ENCODE measurements at regions not wholly inside any gene's neighbourhood (a gene's known extent, or its start where the extent isn't known, plus 50 kb on each side); places are given as distances from the start of the nearest gene placed in this dataset.

- TF ChIP-seq POLR2AphosphoS5 (IDR thresholded peaks at IDR 0.05; ENCODE audit: low read depth) = no peak
- TF ChIP-seq STAT1 (IDR thresholded peaks at IDR 0.05; ENCODE audit: unreplicated experiment) = no peak
- TF ChIP-seq, protein P1, sequence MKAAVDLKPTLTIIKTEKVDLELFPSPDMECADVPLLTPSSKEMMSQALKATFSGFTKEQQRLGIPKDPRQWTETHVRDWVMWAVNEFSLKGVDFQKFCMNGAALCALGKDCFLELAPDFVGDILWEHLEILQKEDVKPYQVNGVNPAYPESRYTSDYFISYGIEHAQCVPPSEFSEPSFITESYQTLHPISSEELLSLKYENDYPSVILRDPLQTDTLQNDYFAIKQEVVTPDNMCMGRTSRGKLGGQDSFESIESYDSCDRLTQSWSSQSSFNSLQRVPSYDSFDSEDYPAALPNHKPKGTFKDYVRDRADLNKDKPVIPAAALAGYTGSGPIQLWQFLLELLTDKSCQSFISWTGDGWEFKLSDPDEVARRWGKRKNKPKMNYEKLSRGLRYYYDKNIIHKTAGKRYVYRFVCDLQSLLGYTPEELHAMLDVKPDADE (IDR thresholded peaks at IDR 0.05) = no peak
- TF ChIP-seq ZNF114 (CRISPR knock-in tag; IDR thresholded peaks at IDR 0.05) = no peak
- no peak for TF ChIP-seq EZH2phosphoT487 (IDR thresholded peaks at IDR 0.05; ENCODE audit: unreplicated experiment)
- TF ChIP-seq, protein P2, sequence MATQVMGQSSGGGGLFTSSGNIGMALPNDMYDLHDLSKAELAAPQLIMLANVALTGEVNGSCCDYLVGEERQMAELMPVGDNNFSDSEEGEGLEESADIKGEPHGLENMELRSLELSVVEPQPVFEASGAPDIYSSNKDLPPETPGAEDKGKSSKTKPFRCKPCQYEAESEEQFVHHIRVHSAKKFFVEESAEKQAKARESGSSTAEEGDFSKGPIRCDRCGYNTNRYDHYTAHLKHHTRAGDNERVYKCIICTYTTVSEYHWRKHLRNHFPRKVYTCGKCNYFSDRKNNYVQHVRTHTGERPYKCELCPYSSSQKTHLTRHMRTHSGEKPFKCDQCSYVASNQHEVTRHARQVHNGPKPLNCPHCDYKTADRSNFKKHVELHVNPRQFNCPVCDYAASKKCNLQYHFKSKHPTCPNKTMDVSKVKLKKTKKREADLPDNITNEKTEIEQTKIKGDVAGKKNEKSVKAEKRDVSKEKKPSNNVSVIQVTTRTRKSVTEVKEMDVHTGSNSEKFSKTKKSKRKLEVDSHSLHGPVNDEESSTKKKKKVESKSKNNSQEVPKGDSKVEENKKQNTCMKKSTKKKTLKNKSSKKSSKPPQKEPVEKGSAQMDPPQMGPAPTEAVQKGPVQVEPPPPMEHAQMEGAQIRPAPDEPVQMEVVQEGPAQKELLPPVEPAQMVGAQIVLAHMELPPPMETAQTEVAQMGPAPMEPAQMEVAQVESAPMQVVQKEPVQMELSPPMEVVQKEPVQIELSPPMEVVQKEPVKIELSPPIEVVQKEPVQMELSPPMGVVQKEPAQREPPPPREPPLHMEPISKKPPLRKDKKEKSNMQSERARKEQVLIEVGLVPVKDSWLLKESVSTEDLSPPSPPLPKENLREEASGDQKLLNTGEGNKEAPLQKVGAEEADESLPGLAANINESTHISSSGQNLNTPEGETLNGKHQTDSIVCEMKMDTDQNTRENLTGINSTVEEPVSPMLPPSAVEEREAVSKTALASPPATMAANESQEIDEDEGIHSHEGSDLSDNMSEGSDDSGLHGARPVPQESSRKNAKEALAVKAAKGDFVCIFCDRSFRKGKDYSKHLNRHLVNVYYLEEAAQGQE (IDR thresholded peaks at IDR 0.05; ENCODE audit: unreplicated experiment) = no peak
- TF ChIP-seq ZNF331 (CRISPR knock-in tag; IDR thresholded peaks at IDR 0.05; ENCODE audit: low read depth) = no peak
- TF ChIP-seq CTCF (conservative IDR thresholded peaks at IDR 0.05; ENCODE audit: low read depth in 2 of 2) = no peak
These were observed 84.6 kb upstream of the GRIP1 start (continued) for GRCh38 chr12:66763467-66763866.

DNA sequence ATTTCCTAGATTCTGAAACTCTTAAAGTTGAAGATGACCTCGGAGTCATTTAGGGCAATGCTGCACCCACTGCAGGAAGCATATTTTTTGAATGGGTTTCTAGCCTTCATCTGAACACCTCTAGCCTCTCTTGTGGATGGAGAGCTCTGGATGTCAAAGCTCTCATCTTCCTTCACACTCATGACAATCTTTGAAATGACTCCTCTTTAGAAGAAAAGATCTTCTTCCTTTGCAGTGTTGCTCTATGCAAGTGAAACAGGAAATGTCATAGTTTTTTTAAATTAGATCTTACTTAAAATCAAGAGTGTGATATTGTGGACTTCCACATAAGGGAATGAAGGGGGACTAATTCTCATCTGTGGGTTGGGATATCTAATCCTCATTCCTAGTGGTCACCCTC lies 86.3 kb upstream of the GRIP1 start:
- Histone ChIP-seq H2AFZ (no peak overlapping the region), H3F3A (replicated peaks; ENCODE audit: low read depth) (no peaks in the 10 kb centered on the region), H3K27ac (ENCODE audit: low read depth) (no peak overlapping the region), H3K79me2 (replicated peaks; ENCODE audit: insufficient read depth) (no peaks in the 10 kb centered on the region), H3K36me3 (ENCODE audit: insufficient read depth) (no peaks in the 10 kb centered on the region), H3K27me3 (ENCODE audit: insufficient read depth) (no peaks in the 10 kb centered on the region), H3K4me2 (no peak overlapping the region), H4K20me1 (replicated peaks; ENCODE audit: insufficient read depth) (no peaks in the 10 kb centered on the region), H3K9me2 (ENCODE audit: insufficient read depth) (peaks cover 13% of the 10 kb centered on the region; the same call in 1 of the 2 replicates), H3K4me1 (ENCODE audit: insufficient read depth) (no peaks in the 10 kb centered on the region), H3K4me3 (no peak overlapping the region)
- DNase-seq (ENCODE audit: low spot score) = no peak
- Mint-ChIP-seq H3K4me3 (no peak overlapping the region), H3K27ac (no peak overlapping the region), H3K27me3 (ENCODE audit: insufficient read depth, low read depth, poor library complexity) (no peaks in the 10 kb centered on the region), H3K9me3 (peaks cover 10% of the 10 kb centered on the region), H3K4me1 (peaks cover 16% of the 10 kb centered on the region), H3K36me3 (ENCODE audit: low read depth) (peaks cover 10% of the 10 kb centered on the region)
- ATAC-seq = no peak
- TF ChIP-seq, protein P2 (IDR thresholded peaks at IDR 0.05; ENCODE audit: unreplicated experiment) = no peak
- TF ChIP-seq CREB1 (CRISPR knock-in tag; IDR thresholded peaks at IDR 0.05; ENCODE audit: low read depth) = no peak
- TF ChIP-seq POLR2AphosphoS5 (IDR thresholded peaks at IDR 0.05; ENCODE audit: low read depth) = no peak
- no peak for TF ChIP-seq STAT1 (IDR thresholded peaks at IDR 0.05; ENCODE audit: unreplicated experiment)
